Upper lobe of left lung (tissue), 4 donors: ENCODE measurements at regions not wholly inside any gene's neighbourhood (a gene's known extent, or its start where the extent isn't known, plus 50 kb on each side); places are given as distances from the start of the nearest gene placed in this dataset.
"Not testable (repeated sequence)": the region's sequence is repeated elsewhere in the genome, so short reads cannot be mapped to it uniquely, and the experiment has no call there.

ENCODE experiments used
- CTCF ChIP-seq, 6 experiments: fragments of 450-650 bp in 4 of 6; fragments of 200-600 bp in 2 of 6; sonication (generic) in 2 of 6; IDR thresholded peaks; one replicate each; pipeline ENCODE4 v1.5.1; 2016 to 2019; ENCODE audit warnings: antibody characterized with exemption in 6 of 6
- EP300 ChIP-seq, 4 donors: sonication (generic); formaldehyde crosslinking; IDR thresholded peaks; one replicate each; pipeline ENCODE4 v1.5.1; 2017; ENCODE audit warnings: antibody characterized with exemption in 4 of 4, control low read depth in 2 of 4
- POLR2A ChIP-seq, 4 donors: fragments of 450-650 bp; IDR thresholded peaks; one replicate each; pipeline ENCODE4 v1.5.1; 2016 to 2017; ENCODE audit warnings: antibody characterized with exemption in 4 of 4, mild to moderate bottlenecking in 2 of 4
- POLR2AphosphoS5 ChIP-seq, 2 donors: sonication (generic); formaldehyde crosslinking; IDR thresholded peaks; one replicate each; pipeline ENCODE4 v1.5.1; 2017; ENCODE audit warnings: antibody characterized with exemption in 2 of 2

DNA sequence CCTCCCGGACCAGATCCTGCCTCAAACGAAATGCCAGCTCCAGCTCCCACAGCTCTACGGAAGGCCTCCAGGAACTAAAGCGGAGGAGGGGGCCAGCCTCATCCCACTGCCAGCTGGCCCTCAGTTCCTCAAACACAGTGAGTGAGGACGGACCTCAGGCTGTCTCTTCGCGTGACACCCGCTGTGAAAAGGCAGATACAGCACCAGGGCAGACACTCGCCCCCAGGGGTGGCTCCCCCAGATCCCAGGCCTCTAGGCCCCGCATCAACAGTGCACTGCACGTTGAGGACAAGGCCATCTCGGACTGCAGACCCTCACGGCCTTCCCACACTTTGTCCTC, 149.9 kb upstream of the C1QTNF3 start:
- TF ChIP-seq CTCF, POLR2A, POLR2AphosphoS5, EP300 (IDR thresholded peaks at IDR 0.05): not testable (repeated sequence)
